RWPE2 (cell line): ENCODE measurements at regions not wholly inside any gene's neighbourhood (a gene's known extent, or its start where the extent isn't known, plus 50 kb on each side); places are given as distances from the start of the nearest gene placed in this dataset.
A peak's percentile ranks its signal among the peaks of the same experiment; 100 is the strongest.
"Not testable (repeated sequence)": the region's sequence is repeated elsewhere in the genome, so short reads cannot be mapped to it uniquely, and the experiment has no call there.

Source experiments
- ATAC-seq: fragments of 200-7000 bp; cut with Tn5 transposase; 3 replicates; pipeline ENCODE4 v1.9.1; 2021; ENCODE audit warnings: low read depth
- DNase-seq: peaks from one replicate; pipeline ENCODE4 v3.0.0-alpha.2; 2020; ENCODE audit warnings: low spot score
- H3K27ac ChIP-seq: fragments of 450-650 bp; 2 replicates; pipeline ENCODE4 v1.5.1; 2017; ENCODE audit warnings: mild to moderate bottlenecking; ENCODE audit not compliant: poor library complexity, severe bottlenecking
- H3K27me3 ChIP-seq: fragments of 250-450 bp; sonication (Bioruptor Pico); 2 replicates; pipeline ENCODE4 v1.5.1; 2021; ENCODE audit warnings: mild to moderate bottlenecking, moderate library complexity; ENCODE audit not compliant: insufficient read depth, poor library complexity, severe bottlenecking
- H3K36me3 ChIP-seq: fragments of 250-450 bp; sonication (Bioruptor Pico); 2 replicates; pipeline ENCODE4 v1.5.1; 2020; ENCODE audit warnings: low read depth, mild to moderate bottlenecking, moderate library complexity
- H3K4me1 ChIP-seq: fragments of 250-450 bp; sonication (Bioruptor Pico); 2 replicates; pipeline ENCODE4 v1.5.1; 2021; ENCODE audit warnings: mild to moderate bottlenecking, moderate library complexity; ENCODE audit not compliant: insufficient read depth, poor library complexity, severe bottlenecking
- H3K4me3 ChIP-seq: fragments of 250-450 bp; sonication (Bioruptor Pico); 2 replicates; pipeline ENCODE4 v1.5.1; 2021; ENCODE audit warnings: mild to moderate bottlenecking, moderate library complexity; ENCODE audit not compliant: severe bottlenecking
- H3K9me3 ChIP-seq: fragments of 250-450 bp; sonication (Bioruptor Pico); 2 replicates; pipeline ENCODE4 v1.5.1; 2021; ENCODE audit warnings: mild to moderate bottlenecking, moderate library complexity; ENCODE audit not compliant: severe bottlenecking
- TF ChIP-seq, protein P1 (sequence below): fragments of 450-650 bp; IDR thresholded peaks from one replicate; pipeline ENCODE4 v1.5.1; 2017; ENCODE audit warnings: mild to moderate bottlenecking, moderate library complexity; ENCODE audit not compliant: poor library complexity, severe bottlenecking

DNA sequence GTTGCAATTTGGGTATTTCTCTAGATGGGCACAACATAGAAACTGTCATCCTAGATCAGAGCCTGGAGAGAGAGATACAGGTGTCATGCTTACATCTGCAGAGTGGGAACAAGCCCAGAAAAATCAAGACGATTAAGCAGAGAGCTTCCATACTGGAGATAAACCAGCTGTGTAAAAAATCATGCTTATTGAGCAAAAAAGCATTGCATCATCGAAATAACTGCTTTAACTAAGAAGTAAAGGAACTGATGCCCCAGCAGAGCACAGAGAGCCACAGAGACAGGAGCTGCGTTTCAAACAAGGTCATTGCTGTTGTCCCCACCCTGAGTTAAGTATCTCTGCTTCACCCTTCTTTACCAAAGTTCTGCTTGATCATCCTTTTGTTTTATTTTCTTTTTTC, 138.0 kb downstream of the CCDC74A start:
- not testable (repeated sequence) for ATAC-seq, H3K4me3 ChIP-seq, H3K9me3 ChIP-seq, H3K4me1 ChIP-seq, H3K27me3 ChIP-seq, H3K27ac ChIP-seq, H3K36me3 ChIP-seq, DNase-seq

- not testable (repeated sequence) for H3K36me3 ChIP-seq, H3K4me1 ChIP-seq, H3K9me3 ChIP-seq, DNase-seq, H3K27me3 ChIP-seq, H3K4me3 ChIP-seq
- H3K27ac ChIP-seq = peak overlapping the region; percentile 91
- ATAC-seq = peak; percentile 35
Observed at GRCh38 chr2:131668794-131669540, 141.3 kb downstream of the CCDC74A start.

DNA sequence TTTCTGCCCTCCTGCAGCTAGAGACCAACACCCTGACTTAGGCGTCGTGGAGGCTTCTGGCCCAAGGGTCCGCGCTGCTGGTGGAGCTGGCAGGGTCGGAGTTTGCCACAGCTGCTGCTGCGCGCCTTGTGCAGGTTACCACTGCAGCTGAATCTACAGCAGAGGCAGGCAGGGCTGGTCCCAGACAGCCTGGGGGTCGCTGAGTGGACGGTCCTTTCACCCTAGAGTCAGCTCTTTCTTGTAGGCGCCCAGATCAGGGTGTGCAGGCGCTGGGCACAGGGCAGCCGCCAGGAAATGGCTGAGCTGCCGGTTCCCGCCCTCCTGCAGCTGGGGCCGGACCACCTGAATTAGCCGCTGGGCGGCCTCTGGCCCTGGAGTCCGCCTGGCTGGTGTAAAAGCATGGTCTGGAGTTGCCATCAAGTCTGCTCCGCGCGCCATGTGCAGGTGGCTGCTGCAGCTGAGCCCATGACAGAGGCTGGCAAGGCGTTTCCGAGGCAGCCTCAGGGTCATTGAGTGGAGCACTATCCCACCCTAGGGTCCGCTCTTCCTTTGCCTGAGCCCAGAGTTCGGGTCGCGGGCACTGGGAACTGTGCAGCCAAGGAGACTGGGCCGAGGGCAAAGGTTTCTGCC, 144.3 kb downstream of the CCDC74A start:
- not testable (repeated sequence) for H3K4me3 ChIP-seq, DNase-seq, H3K27me3 ChIP-seq, H3K36me3 ChIP-seq, H3K27ac ChIP-seq, H3K9me3 ChIP-seq, ATAC-seq
- peaks cover 11% of the 10 kb centered on the region for H3K4me1 ChIP-seq

DNA sequence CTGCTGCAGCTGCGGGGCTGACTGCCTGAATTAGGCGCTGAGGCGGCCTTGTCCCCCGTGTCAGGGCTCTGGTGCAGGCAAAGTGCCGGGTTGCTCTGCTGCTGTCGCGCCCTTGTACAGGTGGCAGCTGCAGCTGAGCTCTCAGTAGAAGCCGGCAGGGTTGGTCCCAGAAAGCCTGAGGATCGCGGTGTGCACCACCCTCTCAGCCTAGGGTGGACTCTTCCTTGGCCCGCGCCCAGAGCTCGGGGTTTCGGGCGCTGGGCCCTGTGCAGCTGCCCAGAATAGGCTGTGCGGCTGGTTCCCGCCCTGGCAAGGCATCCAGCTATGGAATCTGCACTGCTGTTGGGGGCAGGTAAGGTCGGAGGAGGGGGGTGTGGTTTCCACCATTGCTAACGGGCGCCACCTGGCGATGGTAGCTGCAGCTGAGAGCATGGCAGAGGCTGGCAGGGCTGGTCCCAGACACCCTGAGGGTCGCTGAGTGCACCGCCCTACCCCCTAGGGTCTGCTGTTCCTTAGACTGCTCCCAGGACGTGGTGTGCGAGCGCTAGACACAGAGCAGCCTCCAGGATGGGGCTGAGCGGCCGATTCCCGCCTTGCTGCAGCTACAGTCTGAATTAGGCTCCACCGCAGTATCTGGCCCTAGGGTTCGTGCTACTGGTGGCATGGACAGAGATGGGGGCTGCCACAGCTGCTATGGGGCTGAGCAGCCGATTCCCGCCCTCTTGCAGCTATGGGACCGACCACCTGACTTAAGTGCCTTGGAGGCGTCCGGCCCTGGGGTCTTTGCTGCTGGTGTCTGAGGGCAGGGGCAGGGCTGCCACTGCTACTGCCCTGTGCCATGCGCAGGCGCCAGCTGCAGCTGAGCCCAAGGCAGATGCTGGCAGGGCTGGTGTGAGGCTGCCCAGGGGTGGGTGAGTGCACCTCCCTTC, 145.0 kb downstream of the CCDC74A start:
- H3K27me3 ChIP-seq = not testable (repeated sequence)
- DNase-seq = peak; percentile 67

DNA sequence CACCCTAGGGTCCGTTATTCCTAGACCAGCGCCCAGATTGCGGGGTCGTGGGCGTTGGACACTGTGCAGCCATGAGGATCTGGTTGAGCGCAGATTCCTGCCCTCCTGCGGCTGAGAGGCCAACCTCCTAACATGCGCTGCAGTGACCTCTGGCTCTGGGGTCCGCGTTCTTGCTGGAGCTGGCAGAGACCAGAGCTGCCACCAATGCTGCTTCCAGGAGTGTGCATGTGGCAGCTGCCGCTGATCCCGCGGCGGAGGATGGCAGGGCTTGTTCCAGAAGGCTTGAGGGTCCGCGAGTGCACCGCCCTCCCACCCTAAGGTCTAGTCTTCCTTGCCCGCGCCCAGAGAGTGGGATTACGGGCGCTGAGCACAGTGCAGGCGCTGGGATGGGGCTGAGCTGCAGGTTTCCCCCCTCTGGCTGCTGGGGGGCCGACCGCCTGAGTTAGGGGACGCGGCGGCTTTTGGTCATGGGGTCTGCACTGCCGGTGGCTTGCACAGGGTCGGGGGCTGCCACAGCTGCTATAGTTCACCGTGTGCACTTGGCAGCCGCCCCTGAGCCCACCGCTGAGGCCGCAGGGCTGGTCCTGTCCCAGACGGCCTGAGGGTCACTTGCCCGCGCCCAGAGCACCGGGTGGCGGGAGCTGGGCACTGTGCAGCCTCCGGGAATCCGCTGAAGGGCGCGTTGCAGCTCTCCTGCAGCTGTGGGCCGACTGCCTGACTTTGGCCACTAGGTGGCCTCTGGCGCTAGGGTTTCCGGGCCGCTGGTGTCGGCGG, 145.9 kb downstream of the CCDC74A start:
- Histone ChIP-seq H3K36me3 (no peaks in the 10 kb centered on the region), H3K27me3 (no peaks in the 10 kb centered on the region), H3K27ac (no peak overlapping the region), H3K9me3 (no peaks in the 10 kb centered on the region), H3K4me1 (peaks cover 11% of the 10 kb centered on the region), H3K4me3 (no peak overlapping the region)
- ATAC-seq (peak; percentile 85), DNase-seq (peak; percentile 68)
- TF ChIP-seq, protein P1, sequence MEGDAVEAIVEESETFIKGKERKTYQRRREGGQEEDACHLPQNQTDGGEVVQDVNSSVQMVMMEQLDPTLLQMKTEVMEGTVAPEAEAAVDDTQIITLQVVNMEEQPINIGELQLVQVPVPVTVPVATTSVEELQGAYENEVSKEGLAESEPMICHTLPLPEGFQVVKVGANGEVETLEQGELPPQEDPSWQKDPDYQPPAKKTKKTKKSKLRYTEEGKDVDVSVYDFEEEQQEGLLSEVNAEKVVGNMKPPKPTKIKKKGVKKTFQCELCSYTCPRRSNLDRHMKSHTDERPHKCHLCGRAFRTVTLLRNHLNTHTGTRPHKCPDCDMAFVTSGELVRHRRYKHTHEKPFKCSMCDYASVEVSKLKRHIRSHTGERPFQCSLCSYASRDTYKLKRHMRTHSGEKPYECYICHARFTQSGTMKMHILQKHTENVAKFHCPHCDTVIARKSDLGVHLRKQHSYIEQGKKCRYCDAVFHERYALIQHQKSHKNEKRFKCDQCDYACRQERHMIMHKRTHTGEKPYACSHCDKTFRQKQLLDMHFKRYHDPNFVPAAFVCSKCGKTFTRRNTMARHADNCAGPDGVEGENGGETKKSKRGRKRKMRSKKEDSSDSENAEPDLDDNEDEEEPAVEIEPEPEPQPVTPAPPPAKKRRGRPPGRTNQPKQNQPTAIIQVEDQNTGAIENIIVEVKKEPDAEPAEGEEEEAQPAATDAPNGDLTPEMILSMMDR = peak; percentile 84

More for the DNA sequence above, 145.0 kb downstream of the CCDC74A start:
- H3K4me3 ChIP-seq, H3K36me3 ChIP-seq, H3K27ac ChIP-seq, H3K9me3 ChIP-seq: not testable (repeated sequence)
- peaks cover 11% of the 10 kb centered on the region for H3K4me1 ChIP-seq
- TF ChIP-seq, protein P1 = peak; percentile 72
- ATAC-seq = peak; percentile 85
